RKO (cell line): ENCODE measurements at regions not wholly inside any gene's neighbourhood (a gene's known extent, or its start where the extent isn't known, plus 50 kb on each side); places are given as distances from the start of the nearest gene placed in this dataset.

Experiments used
- DNase-seq: peaks from one replicate; pipeline ENCODE4 v3.0.0-alpha.2; 2016; ENCODE audit warnings: low spot score

DNA sequence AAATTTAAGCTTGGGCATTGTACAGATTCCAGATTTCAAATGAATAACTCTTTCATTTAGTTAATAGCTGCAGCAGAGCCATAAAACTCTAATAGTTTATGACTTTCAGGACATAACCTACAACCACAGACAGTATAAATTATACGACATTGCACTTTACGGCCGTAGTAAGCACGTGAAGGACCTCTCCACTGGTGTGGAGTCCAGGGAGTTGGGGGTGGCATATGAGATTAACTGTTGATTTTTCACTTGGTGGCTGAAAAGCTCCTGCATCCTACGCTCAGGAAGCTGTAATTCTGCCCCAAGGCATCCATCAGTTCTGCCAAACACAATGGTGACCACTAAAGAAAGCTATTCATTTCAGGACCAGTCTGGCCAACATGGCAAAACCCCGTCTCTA lies 376.2 kb downstream of the SOX11 start:
- DNase-seq, result no peak

DNA sequence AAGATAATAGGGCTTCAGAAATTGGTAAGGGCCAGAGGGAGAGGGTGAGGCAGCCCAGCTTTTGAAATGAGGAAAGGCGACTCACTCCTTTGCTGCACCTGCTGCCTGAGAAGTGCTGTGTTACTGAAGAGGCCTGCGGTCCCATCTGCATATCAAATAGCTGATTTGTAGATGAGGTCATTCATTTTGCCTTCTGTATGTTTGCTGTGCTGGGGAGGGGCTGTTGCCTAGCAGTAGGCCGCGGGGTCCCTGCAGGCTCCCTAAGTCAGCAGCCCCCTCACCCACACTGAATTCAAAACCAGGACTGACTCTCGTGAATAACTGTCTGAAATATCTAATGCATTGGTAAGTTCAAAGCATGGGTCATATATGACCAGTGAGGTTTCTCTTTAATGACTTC lies 377.2 kb downstream of the SOX11 start:
- no peak for DNase-seq

GRCh38 chr2:6071519-6071918 lies 379.3 kb downstream of the SOX11 start:
- no peak for DNase-seq

DNA sequence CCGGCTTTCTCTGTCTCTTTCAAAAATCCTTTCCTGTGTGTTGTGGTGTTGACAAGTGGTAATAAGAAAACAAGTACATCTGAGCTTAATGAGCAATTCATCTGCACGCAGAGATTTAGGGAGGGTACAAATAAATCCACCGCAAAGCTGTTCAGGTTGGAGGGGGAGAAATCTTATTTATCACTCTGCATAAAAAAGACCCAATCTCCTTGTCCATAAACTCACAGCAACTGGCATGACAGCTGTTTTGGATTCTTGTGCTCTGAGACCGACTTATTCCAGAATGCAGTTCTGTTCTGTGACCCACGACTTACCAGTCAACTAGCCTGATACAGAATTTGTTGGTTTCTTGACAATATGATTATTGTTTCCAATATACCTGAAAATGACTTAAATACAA lies 380.1 kb downstream of the SOX11 start:
- DNase-seq, result no peak

- no peak for DNase-seq
Observed at GRCh38 chr2:6072768-6073167, 380.6 kb downstream of the SOX11 start.

- DNase-seq, result no peak
Observed at GRCh38 chr2:6073191-6074088, 381.3 kb downstream of the SOX11 start.

- DNase-seq, result no peak
Observed at GRCh38 chr2:6074089-6074643, 382.0 kb downstream of the SOX11 start.

GRCh38 chr2:6077585-6077984 lies 385.4 kb downstream of the SOX11 start:
- no peak for DNase-seq

DNA sequence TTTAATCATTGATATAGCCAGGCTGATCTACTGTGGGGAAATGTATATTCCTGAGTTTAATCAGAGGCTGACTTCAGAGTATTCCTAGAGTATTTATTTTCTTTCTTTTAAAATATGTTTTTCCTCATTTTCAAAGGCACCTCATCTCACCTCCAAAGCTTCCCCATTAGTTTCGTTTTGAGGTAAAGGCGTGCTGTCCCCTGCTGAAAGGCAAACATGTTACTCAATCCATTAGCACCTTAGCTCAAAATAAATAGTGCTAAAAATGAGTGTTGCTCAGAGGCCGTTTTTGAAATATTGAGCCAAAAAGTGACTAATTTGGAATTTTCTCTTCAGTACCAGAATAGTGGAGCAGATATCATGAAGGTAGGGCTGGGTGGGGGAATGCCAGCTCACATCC lies 386.2 kb downstream of the SOX11 start:
- no peak for DNase-seq

- no peak for DNase-seq
Observed at GRCh38 chr2:6079405-6079804, 387.2 kb downstream of the SOX11 start.

GRCh38 chr2:6080932-6081753 lies 389.0 kb downstream of the SOX11 start:
- no peak for DNase-seq

DNA sequence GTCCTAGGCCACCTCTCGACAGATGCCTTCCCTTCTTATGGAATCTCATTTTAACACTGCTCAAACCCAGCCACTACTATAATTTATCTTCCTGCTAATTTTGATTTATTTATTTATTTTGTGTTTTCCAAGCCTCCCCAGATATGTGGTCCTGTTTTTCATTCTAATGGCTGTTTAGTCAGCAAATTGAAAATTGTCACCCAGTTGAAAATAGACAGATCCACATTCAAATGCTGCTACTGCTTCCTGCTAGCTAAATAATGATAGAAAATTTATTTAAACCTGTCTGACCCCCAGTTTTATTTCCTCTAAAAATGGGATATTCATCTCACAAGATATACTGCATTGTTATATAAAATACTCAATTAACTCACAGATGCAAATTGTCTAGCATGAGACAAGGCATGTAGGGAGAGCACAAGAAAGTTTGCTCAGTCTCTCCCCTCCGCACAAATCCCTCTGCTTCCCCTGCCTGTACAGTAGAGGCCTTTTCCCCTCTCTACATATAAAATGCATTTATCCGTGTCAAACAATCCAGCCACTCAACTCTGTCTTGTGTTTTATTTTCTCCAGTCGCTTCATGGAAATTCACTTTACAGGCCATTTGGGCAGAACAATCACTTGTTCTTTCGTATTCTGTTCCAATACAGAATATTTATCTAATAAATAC lies 389.9 kb downstream of the SOX11 start:
- no peak for DNase-seq

DNA sequence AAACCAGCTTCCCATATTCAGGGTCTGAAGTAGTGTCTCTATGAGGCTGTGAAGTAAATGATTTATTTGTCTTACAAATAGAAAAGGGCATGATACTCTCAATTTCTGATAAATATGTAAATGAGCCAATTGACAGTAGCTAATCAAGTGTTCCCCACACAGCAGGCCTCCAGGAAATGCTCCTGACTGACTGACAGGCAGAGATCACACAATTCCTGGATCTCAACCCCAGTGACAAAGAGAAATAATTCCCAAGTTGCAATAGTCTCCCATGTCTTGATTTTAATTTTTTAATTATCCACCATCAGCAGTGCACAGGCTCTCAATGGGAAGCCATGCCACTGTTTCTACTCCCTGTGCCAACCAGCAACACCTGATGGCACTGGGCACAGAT lies 390.4 kb downstream of the SOX11 start:
- no peak for DNase-seq

DNA sequence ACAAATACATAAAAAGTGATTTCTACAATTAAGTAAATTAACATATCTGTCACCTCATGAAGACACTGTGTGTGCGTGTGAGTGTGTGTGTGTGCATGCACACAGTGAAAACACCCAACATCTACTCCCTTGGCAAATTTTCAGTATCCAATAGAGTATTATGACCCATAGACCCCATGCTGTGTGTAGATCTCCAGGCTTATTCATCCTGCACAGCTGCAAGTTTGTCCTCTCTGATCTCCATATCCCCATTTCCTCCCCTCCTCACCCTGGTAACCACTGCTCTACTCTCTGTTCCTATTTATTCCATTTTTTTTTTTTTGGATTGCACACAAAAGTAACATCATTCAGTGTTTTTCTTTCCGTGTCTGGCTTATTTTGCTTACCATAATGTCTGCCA lies 391.0 kb downstream of the SOX11 start:
- no peak for DNase-seq

- no peak for DNase-seq
Observed at GRCh38 chr2:6089474-6089873, 397.3 kb downstream of the SOX11 start.

DNA sequence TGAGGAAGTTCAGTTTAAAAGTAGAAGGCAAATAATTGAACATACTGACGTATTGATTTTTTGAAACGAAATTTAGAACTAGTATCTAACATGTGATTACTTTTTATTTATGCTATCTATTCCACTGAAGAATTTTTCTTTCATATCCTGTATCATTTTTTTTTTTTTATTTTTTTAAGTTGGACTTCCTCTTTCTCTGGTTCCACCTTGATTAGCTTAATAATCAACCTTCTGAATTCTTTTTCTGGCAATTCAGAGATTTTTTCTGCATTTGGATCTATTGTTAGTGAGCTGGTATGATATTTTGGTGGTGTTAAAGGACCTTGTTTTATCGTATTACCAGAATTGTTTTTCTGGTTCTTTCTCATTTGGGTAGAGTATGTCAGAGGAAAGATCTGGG lies 411.2 kb downstream of the SOX11 start:
- DNase-seq, result no peak

- DNase-seq, result no peak
Observed at GRCh38 chr2:6103949-6104348, 411.8 kb downstream of the SOX11 start.

- no peak for DNase-seq
Observed at GRCh38 chr2:6107290-6107689, 415.1 kb downstream of the SOX11 start.

DNA sequence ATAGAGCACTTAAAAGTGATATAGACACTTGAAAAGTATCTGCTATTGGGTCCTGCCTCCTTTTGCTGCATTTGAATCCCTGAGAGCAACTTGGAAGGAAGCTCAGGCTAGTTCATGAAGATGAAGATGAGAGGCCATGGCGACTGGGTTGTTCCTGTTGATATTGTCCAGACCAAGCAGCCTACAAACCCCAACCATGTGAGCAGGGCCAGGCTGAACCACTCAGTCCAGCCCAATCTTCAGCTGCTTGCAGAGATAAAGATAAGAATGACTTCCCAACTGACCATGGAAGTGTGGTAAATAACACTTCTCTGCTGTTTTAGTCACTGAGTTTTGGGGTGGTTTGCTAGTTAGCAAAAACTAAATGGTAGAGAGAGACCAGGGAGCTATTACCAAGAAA lies 417.6 kb downstream of the SOX11 start:
- no peak for DNase-seq

- no peak for DNase-seq
Observed at GRCh38 chr2:6111781-6112261, 419.6 kb downstream of the SOX11 start.

- no peak for DNase-seq
Observed at GRCh38 chr2:6113786-6114185, 421.6 kb downstream of the SOX11 start.

DNA sequence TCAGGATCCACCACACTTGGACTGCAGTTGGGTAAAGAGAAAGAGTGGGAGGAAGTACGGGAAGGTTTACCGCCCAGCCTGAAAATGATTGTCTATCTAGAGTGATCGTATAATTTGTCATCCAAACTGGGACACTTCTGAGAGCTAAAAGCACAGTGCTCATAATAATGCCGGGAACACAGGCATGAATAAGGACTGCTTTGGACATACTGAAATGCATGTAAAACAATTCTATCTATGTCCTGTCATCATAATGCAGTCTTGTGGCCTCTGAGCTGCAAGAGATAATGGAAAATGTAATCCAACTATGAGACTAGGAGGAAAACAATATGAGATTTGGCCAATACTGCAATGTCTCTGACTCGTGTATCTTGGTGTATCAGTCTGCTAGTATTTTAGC lies 435.5 kb downstream of the SOX11 start:
- DNase-seq, result no peak
